ENCODE measurements at regions not wholly inside any gene's neighbourhood (a gene's known extent, or its start where the extent isn't known, plus 50 kb on each side); places are given as distances from the start of the nearest gene placed in this dataset.

DNA sequence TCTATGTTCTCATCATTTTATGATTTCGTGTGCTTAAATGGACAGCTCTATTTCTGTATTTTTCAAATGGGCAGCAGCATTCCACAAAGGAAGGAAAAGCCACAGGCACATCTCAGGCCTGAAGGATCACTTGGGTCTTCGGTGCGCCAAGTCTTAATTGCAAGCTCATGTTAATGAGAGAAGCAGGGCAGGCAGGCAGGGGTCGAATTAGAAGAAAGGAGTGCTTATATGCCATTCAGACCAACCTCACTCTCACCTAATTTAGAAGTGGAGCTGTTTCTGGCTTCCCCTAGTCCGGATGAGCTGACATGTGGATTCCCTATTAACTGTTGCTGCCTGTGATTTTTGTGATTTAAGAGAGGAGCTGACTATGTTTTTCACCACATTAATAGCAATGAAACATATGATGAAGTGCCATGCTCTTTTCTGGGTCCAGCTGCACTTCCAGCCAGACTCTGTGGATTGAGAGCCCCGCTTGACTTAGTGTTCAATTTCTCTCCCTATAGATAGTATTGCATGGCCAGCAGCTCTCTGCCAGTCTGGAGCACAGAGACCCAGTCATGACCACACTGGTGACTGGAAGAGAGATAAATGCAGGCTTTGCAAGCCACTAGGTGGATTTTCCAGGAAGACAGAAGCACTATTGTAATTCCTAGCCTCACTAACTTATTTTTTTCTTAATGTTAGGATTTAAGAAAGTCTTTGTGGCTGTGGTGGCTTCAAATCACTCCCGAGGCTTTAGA is 373.9 kb upstream of the FAT3 start:
- Histone ChIP-seq H2BK20ac (ENCODE audit: low read depth, low read length) (no peak overlapping the region), H3K14ac (replicated peaks; ENCODE audit: low read depth, low read length) (no peak overlapping the region), H3K79me1 (ENCODE audit: low read depth in 1 of 2, low read length in 2 of 2) (no peaks in the 10 kb centered on the region), H3K4me2 (ENCODE audit: low read depth, low read length) (no peak overlapping the region), H4K5ac (ENCODE audit: low read depth, low read length) (no peak overlapping the region), H2AFZ (replicated peaks; ENCODE audit: low read length, poor library complexity) (no peak overlapping the region), H3K23ac (ENCODE audit: low read depth, low read length) (no peak overlapping the region), H3K27ac (ENCODE audit: insufficient read depth, low read length) (no peak overlapping the region), H2BK120ac (ENCODE audit: low read depth, low read length) (no peak overlapping the region), H2AK5ac (ENCODE audit: low read depth, low read length) (no peak overlapping the region), H4K8ac (ENCODE audit: low read depth in 2 of 2, low read length in 2 of 2) (no peak overlapping the region), H4K20me1 (ENCODE audit: insufficient read depth, low read length) (no peaks in the 10 kb centered on the region), H3K4me3 (ENCODE audit: insufficient read depth, low read depth, low read length) (no peak overlapping the region), H3K18ac (ENCODE audit: low read depth, low read length) (no peak overlapping the region), H3K4ac (ENCODE audit: low read depth, low read length) (no peak overlapping the region), H3K27me3 (ENCODE audit: control insufficient read depth, insufficient read depth, low read length) (no peaks in the 10 kb centered on the region), H3K4me1 (ENCODE audit: control insufficient read depth, insufficient read depth, low read length) (no peaks in the 10 kb centered on the region), H3K9me3 (ENCODE audit: control insufficient read depth, insufficient read depth, low read length) (no peaks in the 10 kb centered on the region; the same call in 1 of the 2 replicates), H3K56ac (ENCODE audit: extremely low read depth, insufficient read depth, low read length) (no peak overlapping the region), H2BK15ac (ENCODE audit: low read depth, low read length) (no peak overlapping the region), H2BK5ac (ENCODE audit: low read depth, low read length, poor library complexity, severe bottlenecking) (no peak overlapping the region), H3K9me1 (ENCODE audit: insufficient read depth, low read length) (no peaks in the 10 kb centered on the region), H3K36me3 (ENCODE audit: control insufficient read depth, insufficient read depth, low read length) (no peaks in the 10 kb centered on the region), H3K9ac (ENCODE audit: low read depth, low read length) (no peak overlapping the region), H2AK9ac (replicated peaks; ENCODE audit: low read depth, low read length, poor library complexity) (peak overlapping the region; percentile 16), H4K91ac (ENCODE audit: insufficient read depth, low read depth, low read length) (no peak overlapping the region)
- ChIA-PET CTCF (no interaction called here), POLR2A (ENCODE audit: unreplicated experiment) (no interaction called here)
- DNase-seq (no peak), ATAC-seq (ENCODE audit: low read depth) (no peak)
- in situ Hi-C loops (cut with MboI; ENCODE audit: low sequenced_read_pairs): no loop called here
- WGBS, 2 experiments (ENCODE audit: extremely low coverage in 2 of 2, insufficient read length in 1 of 2): 36% methylated on average over 2 of the region's 7 CpGs; no CpG with 5 or more reads in 1 of the 2 experiments
- TF ChIP-seq, protein P1, sequence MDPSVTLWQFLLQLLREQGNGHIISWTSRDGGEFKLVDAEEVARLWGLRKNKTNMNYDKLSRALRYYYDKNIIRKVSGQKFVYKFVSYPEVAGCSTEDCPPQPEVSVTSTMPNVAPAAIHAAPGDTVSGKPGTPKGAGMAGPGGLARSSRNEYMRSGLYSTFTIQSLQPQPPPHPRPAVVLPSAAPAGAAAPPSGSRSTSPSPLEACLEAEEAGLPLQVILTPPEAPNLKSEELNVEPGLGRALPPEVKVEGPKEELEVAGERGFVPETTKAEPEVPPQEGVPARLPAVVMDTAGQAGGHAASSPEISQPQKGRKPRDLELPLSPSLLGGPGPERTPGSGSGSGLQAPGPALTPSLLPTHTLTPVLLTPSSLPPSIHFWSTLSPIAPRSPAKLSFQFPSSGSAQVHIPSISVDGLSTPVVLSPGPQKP (IDR thresholded peaks at IDR 0.05; ENCODE audit: borderline replicate concordance, low read depth, low read length): no peak
- TF ChIP-seq RCOR1 (IDR thresholded peaks at IDR 0.05; ENCODE audit: insufficient replicate concordance, low read length): no peak
- no peak for TF ChIP-seq POLR2A (IDR thresholded peaks at IDR 0.05; ENCODE audit: low read depth, low read length)
- TF ChIP-seq, protein P2, sequence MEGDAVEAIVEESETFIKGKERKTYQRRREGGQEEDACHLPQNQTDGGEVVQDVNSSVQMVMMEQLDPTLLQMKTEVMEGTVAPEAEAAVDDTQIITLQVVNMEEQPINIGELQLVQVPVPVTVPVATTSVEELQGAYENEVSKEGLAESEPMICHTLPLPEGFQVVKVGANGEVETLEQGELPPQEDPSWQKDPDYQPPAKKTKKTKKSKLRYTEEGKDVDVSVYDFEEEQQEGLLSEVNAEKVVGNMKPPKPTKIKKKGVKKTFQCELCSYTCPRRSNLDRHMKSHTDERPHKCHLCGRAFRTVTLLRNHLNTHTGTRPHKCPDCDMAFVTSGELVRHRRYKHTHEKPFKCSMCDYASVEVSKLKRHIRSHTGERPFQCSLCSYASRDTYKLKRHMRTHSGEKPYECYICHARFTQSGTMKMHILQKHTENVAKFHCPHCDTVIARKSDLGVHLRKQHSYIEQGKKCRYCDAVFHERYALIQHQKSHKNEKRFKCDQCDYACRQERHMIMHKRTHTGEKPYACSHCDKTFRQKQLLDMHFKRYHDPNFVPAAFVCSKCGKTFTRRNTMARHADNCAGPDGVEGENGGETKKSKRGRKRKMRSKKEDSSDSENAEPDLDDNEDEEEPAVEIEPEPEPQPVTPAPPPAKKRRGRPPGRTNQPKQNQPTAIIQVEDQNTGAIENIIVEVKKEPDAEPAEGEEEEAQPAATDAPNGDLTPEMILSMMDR (conservative IDR thresholded peaks at IDR 0.05; ENCODE audit: low read depth, low read length): no peak
- no peak for TF ChIP-seq MAFK (IDR thresholded peaks at IDR 0.05; ENCODE audit: low read depth, low read length)
- TF ChIP-seq RFX5 (IDR thresholded peaks at IDR 0.05; ENCODE audit: low read depth, low read length): no peak
- no peak for TF ChIP-seq CHD1 (IDR thresholded peaks at IDR 0.05; ENCODE audit: low read depth, low read length)
- no peak for TF ChIP-seq SMC3 (IDR thresholded peaks at IDR 0.05; ENCODE audit: low read depth, low read length)
- no peak for TF ChIP-seq MXI1 (IDR thresholded peaks at IDR 0.05; ENCODE audit: borderline replicate concordance, low read depth, low read length)
- no peak for TF ChIP-seq BHLHE40 (IDR thresholded peaks at IDR 0.05; ENCODE audit: low read depth, low read length)
- TF ChIP-seq CEBPB (IDR thresholded peaks at IDR 0.05; ENCODE audit: low read depth, low read length): no peak
- TF ChIP-seq MAZ (IDR thresholded peaks at IDR 0.05; ENCODE audit: borderline replicate concordance, low read depth, low read length): no peak
- no peak for TF ChIP-seq FOS (IDR thresholded peaks at IDR 0.05; ENCODE audit: low read depth, low read length)
- TF ChIP-seq RAD21 (IDR thresholded peaks at IDR 0.05; ENCODE audit: low read length): no peak
- no peak for TF ChIP-seq NFE2L2 (IDR thresholded peaks at IDR 0.05; ENCODE audit: low read depth, low read length)
- TF ChIP-seq, protein P3, sequence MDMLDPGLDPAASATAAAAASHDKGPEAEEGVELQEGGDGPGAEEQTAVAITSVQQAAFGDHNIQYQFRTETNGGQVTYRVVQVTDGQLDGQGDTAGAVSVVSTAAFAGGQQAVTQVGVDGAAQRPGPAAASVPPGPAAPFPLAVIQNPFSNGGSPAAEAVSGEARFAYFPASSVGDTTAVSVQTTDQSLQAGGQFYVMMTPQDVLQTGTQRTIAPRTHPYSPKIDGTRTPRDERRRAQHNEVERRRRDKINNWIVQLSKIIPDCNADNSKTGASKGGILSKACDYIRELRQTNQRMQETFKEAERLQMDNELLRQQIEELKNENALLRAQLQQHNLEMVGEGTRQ (IDR thresholded peaks at IDR 0.05; ENCODE audit: low read depth, low read length): no peak
- BruUV-seq (replicated peaks): no TSS peak
- intact Hi-C loops (cut with micrococcal nuclease): no loop called here
- dilution Hi-C loops (cut with HindIII; ENCODE audit: low sequenced_read_pairs, unreplicated experiment): no loop called here

All from IMR-90 (cell line).